ENCODE measurements at regions not wholly inside any gene's neighbourhood (a gene's known extent, or its start where the extent isn't known, plus 50 kb on each side); places are given as distances from the start of the nearest gene placed in this dataset.

DNA sequence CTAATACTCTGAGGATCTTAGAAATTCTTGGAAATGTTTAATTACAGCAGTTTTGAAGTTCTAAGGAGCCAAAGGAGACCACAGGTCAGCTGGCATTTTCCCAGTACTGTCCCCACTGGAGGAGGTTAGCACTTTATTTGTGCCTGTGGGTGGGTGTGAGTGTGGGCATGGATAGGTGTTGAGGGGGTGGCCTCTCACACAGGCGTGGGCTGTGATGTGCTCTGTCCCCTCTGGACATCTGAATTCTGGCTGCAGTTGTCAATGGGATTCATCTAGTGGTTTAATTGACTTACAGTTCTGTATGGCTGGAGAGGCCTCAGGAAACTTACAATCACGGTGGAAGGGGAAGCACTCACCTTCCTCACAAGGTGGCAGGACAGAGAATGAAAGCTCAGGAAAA, 135.4 kb upstream of the NAMPT start:
- no peak for DNase-seq (ENCODE audit: low read depth in 3 of 3)

DNA sequence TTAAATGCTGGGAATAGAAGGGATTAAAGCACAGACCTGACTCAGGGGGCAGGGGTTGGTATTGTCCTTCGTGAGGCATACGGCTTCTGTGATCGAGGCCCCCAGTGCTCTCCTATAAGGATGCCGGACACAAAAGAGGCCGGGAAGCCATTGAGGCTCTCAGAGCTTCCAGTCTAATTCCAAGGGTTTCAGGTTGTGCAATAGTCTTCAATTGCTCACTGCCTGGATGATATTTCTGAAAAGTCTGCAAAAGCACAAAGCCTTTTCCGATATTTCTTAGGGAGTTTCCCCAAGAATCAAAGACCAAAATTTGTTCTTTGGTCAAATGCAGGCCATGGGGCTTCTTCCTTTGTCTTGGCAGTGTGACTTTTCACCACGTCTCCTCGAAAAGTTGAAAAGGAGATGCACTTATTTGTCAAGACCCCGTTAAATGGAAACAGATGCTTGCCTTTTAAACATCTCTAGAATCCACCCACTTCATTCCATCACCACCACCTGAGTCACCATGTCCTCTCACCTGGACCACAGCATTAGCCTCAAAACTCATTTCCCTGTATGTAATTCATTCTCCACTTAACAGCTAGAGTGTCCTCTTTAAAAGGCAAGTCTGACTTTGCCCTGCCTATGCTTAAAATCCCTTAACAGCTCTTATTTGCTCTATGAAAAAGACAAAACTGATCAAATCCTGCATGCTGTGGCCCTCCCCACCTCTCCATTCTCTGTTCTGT, 134.8 kb upstream of the NAMPT start:
- DNase-seq (ENCODE audit: low read depth in 3 of 3): no peak

DNA sequence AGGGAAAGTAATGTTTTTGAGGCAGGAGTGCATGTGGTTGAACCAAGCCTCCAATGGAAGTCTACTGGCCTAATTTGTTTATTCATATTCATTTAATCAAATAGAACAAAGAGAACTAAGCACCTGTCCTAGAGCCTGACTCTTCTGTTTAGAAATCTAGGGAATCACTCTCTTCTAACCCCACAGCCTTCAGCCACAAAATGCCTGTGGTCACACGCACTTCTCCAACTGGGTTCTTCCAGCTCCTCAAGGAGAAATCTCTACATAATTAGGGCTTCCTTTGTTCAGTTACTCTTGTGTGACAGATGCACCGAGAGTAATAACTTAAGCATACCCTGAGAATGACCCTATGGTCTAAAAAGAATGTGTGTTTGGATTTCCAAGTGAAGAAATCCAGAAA, 133.7 kb upstream of the NAMPT start:
- no peak for DNase-seq (ENCODE audit: low read depth in 3 of 3)

DNA sequence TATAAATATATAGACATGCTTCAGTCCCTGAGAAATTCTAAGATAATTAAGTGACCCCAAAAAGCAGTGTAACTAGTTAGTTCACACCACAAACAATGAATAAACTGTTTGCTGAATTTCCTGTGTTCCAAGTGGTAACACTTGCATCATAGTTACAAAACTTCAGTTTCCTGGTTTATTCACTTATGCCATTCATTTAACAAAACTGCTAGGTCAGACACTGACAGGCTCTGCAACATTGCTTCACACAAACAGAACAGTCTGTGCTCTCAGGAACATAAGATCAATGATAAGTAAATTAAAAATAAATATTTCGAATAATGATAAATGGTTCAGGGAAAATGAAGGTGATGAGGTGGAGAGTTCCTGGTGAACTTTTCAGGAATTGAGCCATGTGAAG, 133.3 kb upstream of the NAMPT start:
- no peak for DNase-seq (ENCODE audit: low read depth in 3 of 3)

GRCh38 chr7:106417273-106417902, 132.6 kb upstream of the NAMPT start:
- no peak for DNase-seq (ENCODE audit: low read depth in 3 of 3)

DNA sequence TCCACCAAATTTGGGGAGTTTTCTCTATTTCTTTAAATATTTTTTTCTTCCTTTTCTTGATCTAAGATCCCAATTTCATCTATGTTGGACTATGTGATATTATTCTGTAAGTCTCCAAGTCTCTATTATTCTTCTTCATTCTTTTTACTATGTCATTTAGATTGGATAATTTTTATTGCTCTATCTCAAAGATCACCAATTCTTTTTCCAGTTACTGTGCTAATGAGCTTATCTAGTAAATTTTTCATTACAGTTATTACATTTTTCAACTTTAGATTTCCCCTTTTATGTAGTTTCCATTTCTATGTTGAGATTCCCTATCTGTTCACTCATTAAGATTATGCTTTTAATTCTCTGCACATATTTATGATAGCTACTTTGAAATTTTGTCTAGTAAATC, 131.6 kb upstream of the NAMPT start:
- DNase-seq (ENCODE audit: low read depth in 3 of 3): no peak

GRCh38 chr7:106415433-106415832, 130.7 kb upstream of the NAMPT start:
- no peak for DNase-seq (ENCODE audit: low read depth in 3 of 3)

GRCh38 chr7:106413446-106413845, 128.7 kb upstream of the NAMPT start:
- no peak for DNase-seq (ENCODE audit: low read depth in 3 of 3)

- peak in 1 of 3 experiments; percentile 21 for DNase-seq (ENCODE audit: low read depth in 3 of 3)
These were observed 120.9 kb upstream of the NAMPT start for GRCh38 chr7:106405697-106406141.

DNA sequence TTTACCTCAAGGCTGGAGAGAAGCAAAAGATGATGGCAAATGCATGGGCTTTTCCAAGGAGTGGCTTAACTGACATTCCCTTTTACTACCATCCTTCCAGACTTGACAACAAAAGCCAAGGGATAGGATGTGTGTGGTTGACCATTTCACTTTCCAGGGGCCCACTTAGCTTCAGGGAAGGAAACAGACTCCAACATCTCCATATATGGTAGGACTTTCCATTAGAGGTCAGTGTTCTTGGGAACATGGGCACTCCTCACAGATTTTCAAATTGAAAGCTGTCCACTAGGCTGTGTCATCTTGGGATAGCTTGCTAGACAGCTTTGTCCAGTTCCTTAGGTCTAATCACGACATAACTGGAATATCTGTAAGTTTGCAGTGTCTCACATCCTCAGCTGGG, 118.1 kb upstream of the NAMPT start:
- DNase-seq (ENCODE audit: low read depth in 3 of 3): no peak

GRCh38 chr7:106400923-106401322, 116.1 kb upstream of the NAMPT start:
- no peak for DNase-seq (ENCODE audit: low read depth in 3 of 3)

DNA sequence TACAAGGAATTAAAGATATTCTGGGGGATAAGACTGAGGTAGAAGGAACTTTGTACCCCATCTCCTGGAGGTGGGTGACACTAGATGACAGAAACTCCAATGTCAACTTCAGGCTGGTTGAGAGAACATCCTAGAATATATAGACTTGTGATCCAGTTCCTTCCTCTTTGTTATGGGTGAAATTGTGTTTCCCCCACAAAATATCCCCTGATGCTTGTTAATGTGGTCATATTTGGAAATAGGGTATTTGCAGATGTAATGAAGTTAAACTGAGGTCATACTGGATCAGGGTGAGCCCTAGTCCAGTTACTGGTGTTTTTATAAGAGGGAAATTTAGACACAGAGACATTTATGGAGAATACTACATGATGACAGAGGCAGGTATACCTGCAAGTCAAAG, 114.0 kb upstream of the NAMPT start:
- DNase-seq (ENCODE audit: low read depth in 3 of 3): no peak

DNA sequence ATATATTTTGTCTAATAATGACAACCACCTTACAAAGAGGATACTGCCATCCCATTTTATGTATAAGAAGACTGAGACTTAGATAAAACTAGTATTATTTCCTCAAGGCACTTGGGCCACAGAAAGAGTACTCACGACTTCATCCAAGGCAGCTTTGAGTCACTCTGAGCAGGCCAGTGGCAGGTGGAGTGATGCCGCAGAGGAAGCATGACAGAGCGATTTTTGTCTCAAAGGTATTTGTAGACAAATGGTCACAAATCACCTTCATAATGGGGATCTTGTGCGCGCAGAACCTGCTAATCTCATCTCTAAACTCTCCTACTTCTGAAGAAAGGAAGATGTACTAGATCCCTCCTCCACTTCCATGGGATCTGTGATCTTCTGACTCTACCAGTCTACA, 113.2 kb upstream of the NAMPT start:
- no peak for DNase-seq (ENCODE audit: low read depth in 3 of 3)

DNA sequence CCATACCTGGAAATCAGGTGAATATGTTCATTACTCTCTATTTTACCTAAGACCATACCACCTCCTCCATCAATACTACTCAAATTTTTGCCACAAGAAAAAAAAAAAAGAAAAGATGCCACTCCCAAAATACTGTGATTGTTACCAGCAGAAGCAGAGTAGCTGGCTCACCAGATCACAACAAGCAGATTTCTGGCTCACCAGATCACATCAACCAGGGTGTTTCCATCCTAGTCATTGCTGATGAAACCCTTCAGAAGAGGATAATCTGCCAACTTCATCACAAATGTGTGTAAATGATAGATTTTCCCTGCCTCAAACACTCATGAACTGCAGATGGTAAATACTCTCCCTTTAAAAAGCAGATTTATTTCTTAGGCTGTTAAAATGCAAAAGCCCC, 109.7 kb upstream of the NAMPT start:
- no peak for DNase-seq (ENCODE audit: low read depth in 3 of 3)

DNA sequence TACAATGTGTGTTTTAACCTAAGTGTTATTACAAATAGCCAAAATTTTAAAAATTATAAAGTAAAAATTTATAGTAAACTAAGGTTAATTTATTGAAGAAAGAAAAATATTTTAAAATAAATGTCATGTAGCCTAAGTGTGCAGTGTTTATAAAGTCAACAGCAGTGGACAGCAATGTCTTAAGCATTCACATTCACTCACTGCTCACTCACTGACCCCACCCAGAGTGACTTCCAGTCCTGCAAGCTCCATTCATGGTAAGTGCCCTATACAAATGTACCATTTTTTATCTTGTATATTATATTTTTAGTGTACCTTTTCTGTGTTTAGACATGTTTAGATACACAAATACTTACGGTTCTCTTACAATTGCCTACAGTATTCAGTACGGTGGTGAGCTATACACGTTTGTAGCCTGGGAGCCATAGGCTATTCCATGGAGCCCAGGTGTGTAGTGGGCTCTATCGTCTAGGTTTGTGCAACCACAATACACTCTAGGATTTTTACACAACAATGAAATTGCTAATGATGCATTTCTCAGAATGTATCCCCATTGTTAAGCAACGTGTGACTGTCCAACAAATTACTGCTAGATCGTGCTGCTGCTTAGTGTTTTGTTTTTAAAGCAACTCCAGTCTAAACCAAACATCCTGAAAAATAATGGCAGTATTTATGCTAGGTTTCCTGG, 108.9 kb upstream of the NAMPT start:
- no peak for DNase-seq (ENCODE audit: low read depth in 3 of 3)

- no peak for DNase-seq (ENCODE audit: low read depth in 3 of 3)
These were observed 107.8 kb upstream of the NAMPT start for GRCh38 chr7:106392590-106392989.

- DNase-seq (ENCODE audit: low read depth in 3 of 3): no peak
These were observed 107.4 kb upstream of the NAMPT start for GRCh38 chr7:106392144-106392543.

GRCh38 chr7:106386958-106387357, 102.2 kb upstream of the NAMPT start:
- no peak for DNase-seq (ENCODE audit: low read depth in 3 of 3)

DNA sequence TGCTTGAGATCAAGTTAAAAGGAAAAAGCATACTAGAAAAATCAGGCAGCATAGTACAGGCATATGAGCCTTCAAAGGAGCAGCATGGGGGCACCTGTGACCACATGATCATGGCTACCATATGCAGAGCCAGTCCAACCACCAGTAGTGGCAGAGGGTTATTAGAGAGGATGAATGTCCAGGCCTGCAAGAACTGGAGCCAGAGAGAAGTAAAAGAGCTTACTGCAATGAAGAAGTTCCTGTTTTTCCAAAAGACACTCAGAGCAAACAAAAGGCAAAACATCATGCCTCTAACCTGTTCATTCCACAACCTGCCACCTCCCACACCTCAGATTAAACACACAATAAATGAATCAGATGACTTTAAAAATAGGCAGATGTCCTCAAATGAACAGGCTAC, 99.6 kb upstream of the NAMPT start:
- DNase-seq (ENCODE audit: low read depth in 3 of 3): no peak

DNA sequence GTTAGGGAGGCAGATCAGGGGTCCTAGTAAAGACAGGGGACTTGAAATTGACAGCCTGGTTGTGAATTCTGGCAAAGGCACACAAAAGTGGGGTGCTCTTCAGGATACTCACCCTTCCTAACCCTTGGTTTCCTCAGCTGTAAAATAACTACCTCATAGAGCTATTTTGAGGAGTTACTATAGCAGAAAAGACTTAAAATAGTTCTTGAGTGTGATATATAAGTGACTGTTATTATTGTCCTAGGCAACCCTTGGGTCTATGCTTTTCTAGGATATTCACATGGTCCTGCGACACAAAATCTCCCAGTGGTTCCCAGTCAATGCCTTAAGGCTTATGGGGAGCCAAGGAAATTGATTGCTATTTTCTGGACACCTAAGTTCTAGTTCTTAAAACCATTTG, 98.1 kb upstream of the NAMPT start:
- no peak for DNase-seq (ENCODE audit: low read depth in 3 of 3)

- no peak for DNase-seq (ENCODE audit: low read depth in 3 of 3)
These were observed 97.3 kb upstream of the NAMPT start for GRCh38 chr7:106382129-106382528.

DNA sequence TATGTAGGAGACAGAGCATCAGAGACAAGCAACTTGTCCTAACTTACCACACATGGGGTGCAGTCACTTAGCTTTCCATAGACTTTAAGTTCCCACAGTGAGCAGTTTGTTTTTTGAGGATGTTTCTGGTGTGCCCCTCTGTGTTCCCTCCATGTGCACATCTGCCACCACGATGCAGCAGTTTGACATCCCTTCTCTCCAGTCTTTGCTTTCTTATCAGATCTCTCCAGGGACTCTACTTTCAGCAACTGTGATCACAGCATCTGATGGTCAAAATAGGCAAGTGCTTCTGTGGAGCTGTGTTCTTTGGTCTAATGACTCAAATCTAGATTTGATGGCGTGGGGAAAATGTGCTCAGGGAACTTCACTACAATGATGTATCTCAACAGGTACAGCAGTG, 96.5 kb upstream of the NAMPT start:
- no peak for DNase-seq (ENCODE audit: low read depth in 3 of 3)

DNA sequence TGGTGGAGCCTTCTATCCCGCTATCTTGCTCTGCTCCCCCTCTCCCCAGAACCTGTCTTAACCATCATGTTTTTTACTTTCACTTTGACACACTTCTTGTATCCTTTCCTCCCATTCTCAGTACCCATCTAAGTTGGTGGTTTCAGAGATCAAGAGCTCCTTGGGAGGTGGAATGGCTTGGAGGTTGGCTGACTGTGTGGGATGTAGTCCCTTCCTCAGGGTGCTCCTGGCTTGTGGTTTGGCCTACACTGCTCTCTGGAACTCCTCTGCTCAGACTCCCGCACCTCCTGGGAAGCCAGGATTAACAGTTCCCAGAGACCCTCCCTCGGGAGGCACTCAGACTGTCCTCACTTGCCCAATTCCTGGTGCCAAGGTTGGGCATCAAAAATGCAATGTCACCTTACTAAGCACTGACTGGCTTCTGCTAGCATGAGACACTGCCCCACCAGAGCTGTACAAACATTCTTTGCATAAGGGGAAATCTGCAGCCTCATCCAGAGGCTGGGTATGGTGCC, 93.1 kb upstream of the NAMPT start:
- no peak for DNase-seq (ENCODE audit: low read depth in 3 of 3)
